WTC11 (cell line): ENCODE measurements at regions not wholly inside any gene's neighbourhood (a gene's known extent, or its start where the extent isn't known, plus 50 kb on each side); places are given as distances from the start of the nearest gene placed in this dataset.

Source experiments
- ATAC-seq: fragments of 200-7000 bp; cut with Tn5 transposase; 2 replicates; pipeline ENCODE4 v1.10.0; 2021; ENCODE audit warnings: mild to moderate bottlenecking, moderate library complexity
- CTCF ChIA-PET: fragments of 300-600 bp; sonication (Branson Sonifier 250); formaldehyde crosslinking; loops from one replicate; lab custom pipeline; 2021; ENCODE audit warnings: antibody characterized with exemption; lab: Charles Lee
- POLR2A ChIA-PET: fragments of 350-600 bp; sonication (Branson Sonifier 250); formaldehyde crosslinking; loops from one replicate; lab custom pipeline; 2021; ENCODE audit warnings: antibody characterized with exemption; lab: Charles Lee
- DNase-seq: peaks from one replicate; pipeline ENCODE4 v3.0.0; 2021; ENCODE audit warnings: low spot score
- H3K27ac Mint-ChIP-seq: 2 replicates; pipeline ENCODE4 v1.8.0; 2021; ENCODE audit warnings: mixed read lengths
- H3K27me3 Mint-ChIP-seq: 2 replicates; pipeline ENCODE4 v1.8.0; 2021; ENCODE audit warnings: low read depth, mild to moderate bottlenecking, moderate library complexity, mixed read lengths
- H3K36me3 Mint-ChIP-seq: 2 replicates; pipeline ENCODE4 v1.8.0; 2021; ENCODE audit warnings: mixed read lengths
- H3K4me1 Mint-ChIP-seq: 2 replicates; pipeline ENCODE4 v1.8.0; 2022; ENCODE audit warnings: mixed read lengths
- H3K4me3 Mint-ChIP-seq: 2 replicates; pipeline ENCODE4 v1.8.0; 2021; ENCODE audit warnings: mild to moderate bottlenecking, moderate library complexity, mixed read lengths
- H3K9me3 Mint-ChIP-seq: 2 replicates; pipeline ENCODE4 v1.8.0; 2021; ENCODE audit warnings: mixed read lengths
- ELF4 ChIP-seq: sonication (generic); formaldehyde crosslinking; IDR thresholded peaks from 2 replicates; pipeline ENCODE4 v1.8.1; 2022; ENCODE audit warnings: low read depth, mild to moderate bottlenecking, moderate library complexity, missing genetic modification reagents
- ESRRA ChIP-seq: sonication (generic); formaldehyde crosslinking; IDR thresholded peaks from 2 replicates; pipeline ENCODE4 v1.8.1; 2022; ENCODE audit warnings: mild to moderate bottlenecking, missing genetic modification reagents, borderline replicate concordance
- GABPB1 ChIP-seq: sonication (generic); formaldehyde crosslinking; IDR thresholded peaks from 2 replicates; pipeline ENCODE4 v1.8.1; 2023; ENCODE audit warnings: mild to moderate bottlenecking, missing genetic modification reagents
- GTF2I ChIP-seq: fragments of 250-450 bp; sonication (Bioruptor Pico); conservative IDR thresholded peaks from 2 replicates; pipeline ENCODE4 v1.4.0; 2021; ENCODE audit warnings: mild to moderate bottlenecking
- JAZF1 ChIP-seq: fragments of 250-450 bp; sonication (Bioruptor Pico); IDR thresholded peaks from 2 replicates; pipeline ENCODE4 v1.9.0; 2021; ENCODE audit warnings: moderate library complexity, mild to moderate bottlenecking, inconsistent platforms
- NFYB ChIP-seq: sonication (generic); formaldehyde crosslinking; conservative IDR thresholded peaks from 2 replicates; pipeline ENCODE4 v1.8.0; 2022; ENCODE audit warnings: low read depth, missing genetic modification reagents
- PRRX2 ChIP-seq: fragments of 250-450 bp; sonication (Bioruptor Pico); IDR thresholded peaks from 2 replicates; pipeline ENCODE4 v1.8.0; 2021; ENCODE audit warnings: mild to moderate bottlenecking
- SMAD3 ChIP-seq: sonication (generic); formaldehyde crosslinking; IDR thresholded peaks from 2 replicates; pipeline ENCODE4 v1.8.0; 2022; ENCODE audit warnings: missing genetic modification reagents, mild to moderate bottlenecking, borderline replicate concordance
- SMAD4 ChIP-seq: sonication (generic); formaldehyde crosslinking; IDR thresholded peaks from 2 replicates; pipeline ENCODE4 v1.8.0; 2022; ENCODE audit warnings: mild to moderate bottlenecking, missing genetic modification reagents
- SOX15 ChIP-seq: fragments of 250-450 bp; sonication (Bioruptor Pico); IDR thresholded peaks from 2 replicates; pipeline ENCODE4 v1.9.0; 2021; ENCODE audit warnings: mild to moderate bottlenecking
- TEAD1 ChIP-seq: sonication (generic); formaldehyde crosslinking; IDR thresholded peaks from 2 replicates; pipeline ENCODE4 v1.8.0; 2022; ENCODE audit warnings: mild to moderate bottlenecking, missing genetic modification reagents
- TP53 ChIP-seq: sonication (generic); formaldehyde crosslinking; IDR thresholded peaks from 2 replicates; pipeline ENCODE4 v1.8.1; 2023; ENCODE audit warnings: mild to moderate bottlenecking, missing genetic modification reagents
- ZNF423 ChIP-seq: fragments of 250-450 bp; sonication (Bioruptor Pico); IDR thresholded peaks from 2 replicates; pipeline ENCODE4 v2.1.2; 2022; ENCODE audit warnings: mild to moderate bottlenecking, moderate library complexity
- TF ChIP-seq, protein P1 (sequence below): fragments of 200-600 bp; IDR thresholded peaks from 2 replicates; pipeline ENCODE4 v1.8.0; 2022; ENCODE audit warnings: antibody characterized with exemption
- TF ChIP-seq, protein P2 (sequence below): fragments of 250-450 bp; sonication (Bioruptor Pico); IDR thresholded peaks from 2 replicates; pipeline ENCODE4 v2.1.2; 2022; ENCODE audit warnings: mild to moderate bottlenecking, moderate library complexity
- TF ChIP-seq, protein P3 (sequence below): sonication (generic); formaldehyde crosslinking; IDR thresholded peaks from 2 replicates; pipeline ENCODE4 v1.8.0; 2022; ENCODE audit warnings: mild to moderate bottlenecking, missing genetic modification reagents
- TF ChIP-seq, protein P4 (sequence below): fragments of 250-450 bp; sonication (Bioruptor Pico); IDR thresholded peaks from 2 replicates; pipeline ENCODE4 v1.9.0; 2021; ENCODE audit warnings: mild to moderate bottlenecking
- TF ChIP-seq, protein P5 (sequence below): sonication (generic); formaldehyde crosslinking; conservative IDR thresholded peaks from 2 replicates; pipeline ENCODE4 v1.8.1; 2022; ENCODE audit warnings: mild to moderate bottlenecking, missing genetic modification reagents
- TF ChIP-seq, protein P6 (sequence below): sonication (generic); formaldehyde crosslinking; IDR thresholded peaks from 2 replicates; pipeline ENCODE4 v1.8.0; 2022; ENCODE audit warnings: mild to moderate bottlenecking, missing genetic modification reagents
- TF ChIP-seq, protein P7 (sequence below): sonication (generic); formaldehyde crosslinking; IDR thresholded peaks from 2 replicates; pipeline ENCODE4 v1.8.1; 2023; ENCODE audit warnings: mild to moderate bottlenecking, missing genetic modification reagents, moderate library complexity
- TF ChIP-seq, protein P8 (sequence below): sonication (generic); formaldehyde crosslinking; IDR thresholded peaks from 2 replicates; pipeline ENCODE4 v1.8.0; 2022; ENCODE audit warnings: mild to moderate bottlenecking, missing genetic modification reagents

DNA sequence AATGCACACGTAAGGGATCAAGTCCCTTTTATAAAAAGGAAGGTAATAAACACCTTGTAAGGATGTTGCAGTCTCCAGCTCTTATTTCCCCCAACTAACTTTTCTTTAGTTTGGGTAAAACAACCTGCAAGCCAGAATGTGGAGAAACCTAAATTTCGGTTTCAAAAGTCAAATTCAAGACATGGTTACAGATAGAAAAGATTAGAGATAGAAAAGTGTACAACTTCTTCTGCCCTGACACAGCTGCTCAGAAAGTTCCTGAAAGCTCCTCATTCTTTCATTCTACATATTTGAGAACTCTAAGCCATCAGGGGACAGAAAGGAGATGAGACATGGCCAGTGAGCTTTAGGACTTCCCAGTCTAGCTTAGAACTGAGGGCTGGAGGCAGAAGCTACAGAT lies 574.9 kb downstream of the DIPK2A start:
- ATAC-seq (no peak), DNase-seq (no peak)
- H3K27ac Mint-ChIP-seq = no peak overlapping the region
- no peaks in the 10 kb centered on the region for H3K36me3 Mint-ChIP-seq
- ChIA-PET POLR2A (no interaction called here), CTCF (no interaction called here)
- H3K9me3 Mint-ChIP-seq = peaks cover 8% of the 10 kb centered on the region
- peaks cover 44% of the 10 kb centered on the region for H3K4me1 Mint-ChIP-seq
- H3K4me3 Mint-ChIP-seq = no peak overlapping the region
- no peaks in the 10 kb centered on the region for H3K27me3 Mint-ChIP-seq
- TF ChIP-seq SMAD3 (CRISPR knock-in tag) = no peak
- no peak for TF ChIP-seq NFYB (CRISPR knock-in tag)
- TF ChIP-seq, protein P1, sequence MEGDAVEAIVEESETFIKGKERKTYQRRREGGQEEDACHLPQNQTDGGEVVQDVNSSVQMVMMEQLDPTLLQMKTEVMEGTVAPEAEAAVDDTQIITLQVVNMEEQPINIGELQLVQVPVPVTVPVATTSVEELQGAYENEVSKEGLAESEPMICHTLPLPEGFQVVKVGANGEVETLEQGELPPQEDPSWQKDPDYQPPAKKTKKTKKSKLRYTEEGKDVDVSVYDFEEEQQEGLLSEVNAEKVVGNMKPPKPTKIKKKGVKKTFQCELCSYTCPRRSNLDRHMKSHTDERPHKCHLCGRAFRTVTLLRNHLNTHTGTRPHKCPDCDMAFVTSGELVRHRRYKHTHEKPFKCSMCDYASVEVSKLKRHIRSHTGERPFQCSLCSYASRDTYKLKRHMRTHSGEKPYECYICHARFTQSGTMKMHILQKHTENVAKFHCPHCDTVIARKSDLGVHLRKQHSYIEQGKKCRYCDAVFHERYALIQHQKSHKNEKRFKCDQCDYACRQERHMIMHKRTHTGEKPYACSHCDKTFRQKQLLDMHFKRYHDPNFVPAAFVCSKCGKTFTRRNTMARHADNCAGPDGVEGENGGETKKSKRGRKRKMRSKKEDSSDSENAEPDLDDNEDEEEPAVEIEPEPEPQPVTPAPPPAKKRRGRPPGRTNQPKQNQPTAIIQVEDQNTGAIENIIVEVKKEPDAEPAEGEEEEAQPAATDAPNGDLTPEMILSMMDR = no peak
- TF ChIP-seq, protein P2, sequence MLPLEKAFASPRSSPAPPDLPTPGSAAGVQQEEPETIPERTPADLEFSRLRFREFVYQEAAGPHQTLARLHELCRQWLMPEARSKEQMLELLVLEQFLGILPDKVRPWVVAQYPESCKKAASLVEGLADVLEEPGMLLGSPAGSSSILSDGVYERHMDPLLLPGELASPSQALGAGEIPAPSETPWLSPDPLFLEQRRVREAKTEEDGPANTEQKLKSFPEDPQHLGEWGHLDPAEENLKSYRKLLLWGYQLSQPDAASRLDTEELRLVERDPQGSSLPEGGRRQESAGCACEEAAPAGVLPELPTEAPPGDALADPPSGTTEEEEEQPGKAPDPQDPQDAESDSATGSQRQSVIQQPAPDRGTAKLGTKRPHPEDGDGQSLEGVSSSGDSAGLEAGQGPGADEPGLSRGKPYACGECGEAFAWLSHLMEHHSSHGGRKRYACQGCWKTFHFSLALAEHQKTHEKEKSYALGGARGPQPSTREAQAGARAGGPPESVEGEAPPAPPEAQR (CRISPR knock-in tag) = no peak
- TF ChIP-seq, protein P3, sequence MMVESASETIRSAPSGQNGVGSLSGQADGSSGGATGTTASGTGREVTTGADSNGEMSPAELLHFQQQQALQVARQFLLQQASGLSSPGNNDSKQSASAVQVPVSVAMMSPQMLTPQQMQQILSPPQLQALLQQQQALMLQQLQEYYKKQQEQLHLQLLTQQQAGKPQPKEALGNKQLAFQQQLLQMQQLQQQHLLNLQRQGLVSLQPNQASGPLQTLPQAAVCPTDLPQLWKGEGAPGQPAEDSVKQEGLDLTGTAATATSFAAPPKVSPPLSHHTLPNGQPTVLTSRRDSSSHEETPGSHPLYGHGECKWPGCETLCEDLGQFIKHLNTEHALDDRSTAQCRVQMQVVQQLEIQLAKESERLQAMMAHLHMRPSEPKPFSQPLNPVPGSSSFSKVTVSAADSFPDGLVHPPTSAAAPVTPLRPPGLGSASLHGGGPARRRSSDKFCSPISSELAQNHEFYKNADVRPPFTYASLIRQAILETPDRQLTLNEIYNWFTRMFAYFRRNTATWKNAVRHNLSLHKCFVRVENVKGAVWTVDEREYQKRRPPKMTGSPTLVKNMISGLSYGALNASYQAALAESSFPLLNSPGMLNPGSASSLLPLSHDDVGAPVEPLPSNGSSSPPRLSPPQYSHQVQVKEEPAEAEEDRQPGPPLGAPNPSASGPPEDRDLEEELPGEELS (CRISPR knock-in tag) = no peak
- TF ChIP-seq GTF2I = no peak
- TF ChIP-seq SMAD4 (CRISPR knock-in tag) = no peak
- TF ChIP-seq TP53 (CRISPR knock-in tag) = no peak
- TF ChIP-seq, protein P4, sequence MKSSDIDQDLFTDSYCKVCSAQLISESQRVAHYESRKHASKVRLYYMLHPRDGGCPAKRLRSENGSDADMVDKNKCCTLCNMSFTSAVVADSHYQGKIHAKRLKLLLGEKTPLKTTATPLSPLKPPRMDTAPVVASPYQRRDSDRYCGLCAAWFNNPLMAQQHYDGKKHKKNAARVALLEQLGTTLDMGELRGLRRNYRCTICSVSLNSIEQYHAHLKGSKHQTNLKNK (CRISPR knock-in tag) = no peak
- no peak for TF ChIP-seq ESRRA (CRISPR knock-in tag)
- TF ChIP-seq GABPB1 (CRISPR knock-in tag) = no peak
- TF ChIP-seq SOX15 (CRISPR knock-in tag) = no peak
- TF ChIP-seq, protein P5, sequence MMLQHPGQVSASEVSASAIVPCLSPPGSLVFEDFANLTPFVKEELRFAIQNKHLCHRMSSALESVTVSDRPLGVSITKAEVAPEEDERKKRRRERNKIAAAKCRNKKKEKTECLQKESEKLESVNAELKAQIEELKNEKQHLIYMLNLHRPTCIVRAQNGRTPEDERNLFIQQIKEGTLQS = no peak
- TF ChIP-seq, protein P6, sequence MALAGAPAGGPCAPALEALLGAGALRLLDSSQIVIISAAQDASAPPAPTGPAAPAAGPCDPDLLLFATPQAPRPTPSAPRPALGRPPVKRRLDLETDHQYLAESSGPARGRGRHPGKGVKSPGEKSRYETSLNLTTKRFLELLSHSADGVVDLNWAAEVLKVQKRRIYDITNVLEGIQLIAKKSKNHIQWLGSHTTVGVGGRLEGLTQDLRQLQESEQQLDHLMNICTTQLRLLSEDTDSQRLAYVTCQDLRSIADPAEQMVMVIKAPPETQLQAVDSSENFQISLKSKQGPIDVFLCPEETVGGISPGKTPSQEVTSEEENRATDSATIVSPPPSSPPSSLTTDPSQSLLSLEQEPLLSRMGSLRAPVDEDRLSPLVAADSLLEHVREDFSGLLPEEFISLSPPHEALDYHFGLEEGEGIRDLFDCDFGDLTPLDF (CRISPR knock-in tag) = no peak
- no peak for TF ChIP-seq JAZF1 (CRISPR knock-in tag)

DNA sequence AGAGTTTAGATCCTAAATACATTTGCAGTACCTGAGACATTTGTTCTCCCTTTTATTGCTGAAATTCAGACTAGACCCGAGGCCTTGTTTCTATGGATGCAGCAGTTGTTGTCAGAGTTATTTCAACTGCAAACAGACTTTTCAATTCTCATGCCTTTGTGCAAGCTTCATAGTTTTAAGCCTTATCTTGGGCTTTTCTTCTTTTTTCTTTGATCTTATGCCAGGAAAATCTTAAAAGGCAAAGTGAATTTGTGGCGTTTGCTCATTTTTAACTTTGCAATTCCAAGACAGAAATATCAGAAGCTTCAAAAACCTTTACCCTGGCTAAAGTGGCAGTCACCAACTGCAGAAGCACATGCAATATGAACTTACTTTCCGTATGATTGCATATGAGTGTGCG lies 576.7 kb downstream of the DIPK2A start:
- peak overlapping the region; percentile 61 for H3K27ac Mint-ChIP-seq
- ChIA-PET POLR2A (interaction anchor here (0.7 kb wide), 1 partner anchor 1219 kb away, joined by 4 read pairs; no protein-coding TSS in a partner anchor), CTCF (no interaction called here)
- H3K27me3 Mint-ChIP-seq = no peaks in the 10 kb centered on the region; the same call in 1 of the 2 replicates
- H3K36me3 Mint-ChIP-seq = no peaks in the 10 kb centered on the region
- H3K9me3 Mint-ChIP-seq = peaks cover 12% of the 10 kb centered on the region
- DNase-seq (no peak), ATAC-seq (no peak)
- H3K4me1 Mint-ChIP-seq = peaks cover 57% of the 10 kb centered on the region
- peak overlapping the region; percentile 51 for H3K4me3 Mint-ChIP-seq
- TF ChIP-seq, protein P3 (CRISPR knock-in tag) = no peak
- TF ChIP-seq GTF2I = no peak
- TF ChIP-seq, protein P7, sequence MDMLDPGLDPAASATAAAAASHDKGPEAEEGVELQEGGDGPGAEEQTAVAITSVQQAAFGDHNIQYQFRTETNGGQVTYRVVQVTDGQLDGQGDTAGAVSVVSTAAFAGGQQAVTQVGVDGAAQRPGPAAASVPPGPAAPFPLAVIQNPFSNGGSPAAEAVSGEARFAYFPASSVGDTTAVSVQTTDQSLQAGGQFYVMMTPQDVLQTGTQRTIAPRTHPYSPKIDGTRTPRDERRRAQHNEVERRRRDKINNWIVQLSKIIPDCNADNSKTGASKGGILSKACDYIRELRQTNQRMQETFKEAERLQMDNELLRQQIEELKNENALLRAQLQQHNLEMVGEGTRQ (CRISPR knock-in tag) = no peak
- no peak for TF ChIP-seq ELF4 (CRISPR knock-in tag)
- TF ChIP-seq PRRX2 (CRISPR knock-in tag) = no peak
- no peak for TF ChIP-seq ZNF423 (CRISPR knock-in tag)
- TF ChIP-seq, protein P8, sequence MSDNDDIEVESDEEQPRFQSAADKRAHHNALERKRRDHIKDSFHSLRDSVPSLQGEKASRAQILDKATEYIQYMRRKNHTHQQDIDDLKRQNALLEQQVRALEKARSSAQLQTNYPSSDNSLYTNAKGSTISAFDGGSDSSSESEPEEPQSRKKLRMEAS = no peak
- TF ChIP-seq ESRRA (CRISPR knock-in tag) = no peak
- no peak for TF ChIP-seq SMAD4 (CRISPR knock-in tag)
- TF ChIP-seq TEAD1 = no peak
